ENCODE measurements at regions not wholly inside any gene's neighbourhood (a gene's known extent, or its start where the extent isn't known, plus 50 kb on each side); places are given as distances from the start of the nearest gene placed in this dataset.

GRCh38 chr7:45256309-45256708 lies 98.7 kb downstream of the RAMP3 start:
- H3K4me1 Mint-ChIP-seq, result no peaks in the 10 kb centered on the region
- Histone ChIP-seq H3K9ac (ENCODE audit: insufficient read depth, low read length, poor library complexity, severe bottlenecking) (no peak overlapping the region), H4K20me1 (ENCODE audit: insufficient read depth, low read length) (no peaks in the 10 kb centered on the region), H3K4me1 (ENCODE audit: control insufficient read depth in 1 of 2, insufficient read depth in 2 of 2, low read length in 2 of 2) (no peaks in the 10 kb centered on the region), H3K36me3 (replicated peaks in 1 of 2; ENCODE audit: control insufficient read depth in 1 of 2, insufficient read depth in 2 of 2, low read length in 2 of 2) (no peaks in the 10 kb centered on the region), H2AFZ (ENCODE audit: insufficient read depth, low read depth, low read length, poor library complexity, severe bottlenecking) (no peak overlapping the region), H3K79me2 (ENCODE audit: insufficient read depth, low read length) (no peaks in the 10 kb centered on the region), H3K27me3 (ENCODE audit: control insufficient read depth in 2 of 2, insufficient read depth in 2 of 2, low read length in 2 of 2) (no peaks in the 10 kb centered on the region), H3K4me2 (replicated peaks; ENCODE audit: extremely low read depth, low read length, poor library complexity, severe bottlenecking) (no peak overlapping the region), H3K9me3 (replicated peaks in 1 of 2; ENCODE audit: control insufficient read depth in 1 of 2, insufficient read depth in 1 of 2, low read length in 2 of 2) (no peaks in the 10 kb centered on the region), H3K4me3 (replicated peaks in 1 of 3; ENCODE audit: low read depth in 2 of 3, low read length in 3 of 3) (no peak overlapping the region), H3K27ac (ENCODE audit: low read depth in 1 of 2, low read length in 2 of 2) (no peak overlapping the region)
- no peak for TF ChIP-seq CTCF (IDR thresholded peaks at IDR 0.05)
- no peak overlapping the region for H3K4me3 Mint-ChIP-seq
- H3K27ac Mint-ChIP-seq, result no peak overlapping the region
- no peak for DNase-seq
- H3K27me3 Mint-ChIP-seq (ENCODE audit: low read depth in 3 of 3), result peaks cover 4 to 19% (median 19%) of the 10 kb centered on the region in 3 donors
- peaks cover 0 to 2% (median 0%) of the 10 kb centered on the region in 7 donors for H3K9me3 Mint-ChIP-seq
- H3K36me3 Mint-ChIP-seq, result no peaks in the 10 kb centered on the region
- intact Hi-C loops (cut with micrococcal nuclease), result no loop called here
- WGBS (ENCODE audit: insufficient coverage), result 89% methylated on average over 4 of the region's 8 CpGs

DNA sequence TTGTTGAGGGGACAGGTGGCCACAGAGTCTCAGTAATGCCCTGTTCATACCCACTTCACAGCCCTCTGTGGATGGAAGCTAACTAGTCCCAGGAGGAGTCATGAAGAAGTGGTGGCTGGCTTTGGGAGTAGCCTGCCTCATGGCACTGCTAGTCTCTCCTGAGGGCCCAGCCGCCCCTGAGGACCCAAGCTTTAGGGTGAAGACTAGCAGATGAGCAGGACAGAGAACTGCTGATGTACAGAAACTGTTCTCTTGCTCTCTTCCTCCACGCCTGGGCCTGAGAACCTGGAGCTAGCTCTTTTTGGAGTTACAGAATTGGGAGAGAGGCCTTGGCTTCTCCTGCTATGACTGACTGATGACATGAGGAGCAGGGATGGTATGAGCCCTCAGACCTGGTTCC lies 99.2 kb downstream of the RAMP3 start:
- 100% methylated on average over 2 of the region's 2 CpGs for WGBS (ENCODE audit: insufficient coverage)
- no peak overlapping the region for H3K4me2 ChIP-seq (replicated peaks; ENCODE audit: extremely low read depth, low read length, poor library complexity, severe bottlenecking)
- H4K20me1 ChIP-seq (ENCODE audit: insufficient read depth, low read length), result no peaks in the 10 kb centered on the region
- intact Hi-C loops (cut with micrococcal nuclease), result no loop called here
- no peak overlapping the region for H3K9ac ChIP-seq (ENCODE audit: insufficient read depth, low read length, poor library complexity, severe bottlenecking)
- no peaks in the 10 kb centered on the region for H3K4me1 ChIP-seq (ENCODE audit: control insufficient read depth in 1 of 2, insufficient read depth in 2 of 2, low read length in 2 of 2)
- H3K9me3 ChIP-seq (replicated peaks in 1 of 2; ENCODE audit: control insufficient read depth in 1 of 2, insufficient read depth in 1 of 2, low read length in 2 of 2), result no peaks in the 10 kb centered on the region
- H3K27me3 ChIP-seq (ENCODE audit: control insufficient read depth in 2 of 2, insufficient read depth in 2 of 2, low read length in 2 of 2), result no peaks in the 10 kb centered on the region
- no peak overlapping the region for H2AFZ ChIP-seq (ENCODE audit: insufficient read depth, low read depth, low read length, poor library complexity, severe bottlenecking)
- Mint-ChIP-seq H3K4me3 (no peak overlapping the region), H3K9me3 (peaks cover 0 to 2% (median 0%) of the 10 kb centered on the region in 7 donors), H3K27me3 (ENCODE audit: low read depth in 3 of 3) (peaks cover 4 to 19% (median 19%) of the 10 kb centered on the region in 3 donors), H3K27ac (no peak overlapping the region), H3K4me1 (no peaks in the 10 kb centered on the region), H3K36me3 (no peaks in the 10 kb centered on the region)
- TF ChIP-seq CTCF (IDR thresholded peaks at IDR 0.05), result no peak
- no peaks in the 10 kb centered on the region for H3K79me2 ChIP-seq (ENCODE audit: insufficient read depth, low read length)
- no peak overlapping the region for H3K27ac ChIP-seq (ENCODE audit: low read depth in 1 of 2, low read length in 2 of 2)
- DNase-seq, result no peak
- no peaks in the 10 kb centered on the region for H3K36me3 ChIP-seq (replicated peaks in 1 of 2; ENCODE audit: control insufficient read depth in 1 of 2, insufficient read depth in 2 of 2, low read length in 2 of 2)
- no peak overlapping the region for H3K4me3 ChIP-seq (replicated peaks in 1 of 3; ENCODE audit: low read depth in 2 of 3, low read length in 3 of 3)
